A673 (cell line): ENCODE measurements at regions not wholly inside any gene's neighbourhood (a gene's known extent, or its start where the extent isn't known, plus 50 kb on each side); places are given as distances from the start of the nearest gene placed in this dataset.

Source experiments
- CTCF ChIP-seq: fragments of 300-800, 200-600 bp; sonication (generic); conservative IDR thresholded peaks from 2 replicates; pipeline ENCODE4 v1.5.1; 2017; ENCODE audit warnings: low read depth, mild to moderate bottlenecking, antibody characterized with exemption, low read length, moderate library complexity, mixed read lengths
- EZH2 ChIP-seq: fragments of 200-600 bp; sonication (generic); IDR thresholded peaks from 2 replicates; pipeline ENCODE4 v1.6.1; 2017; ENCODE audit warnings: borderline replicate concordance, low read depth, mild to moderate bottlenecking, mixed read lengths, antibody characterized with exemption, low read length; ENCODE audit not compliant: poor library complexity, severe bottlenecking

GRCh38 chr6:165045631-165046030 lies 263.8 kb downstream of the C6orf118 start:
- no peak for TF ChIP-seq CTCF
- no peak for TF ChIP-seq EZH2
